ENCODE measurements at regions not wholly inside any gene's neighbourhood (a gene's known extent, or its start where the extent isn't known, plus 50 kb on each side); places are given as distances from the start of the nearest gene placed in this dataset.

GRCh38 chr4:24719615-24720014 lies 75.8 kb upstream of the SOD3 start:
- intact Hi-C loops (cut with micrococcal nuclease): no loop called here
- no peak overlapping the region for H3K4me3 Mint-ChIP-seq
- H3K4me1 Mint-ChIP-seq (ENCODE audit: low read depth): no peaks in the 10 kb centered on the region
- H3K36me3 Mint-ChIP-seq (ENCODE audit: low read depth): no peaks in the 10 kb centered on the region
- peaks cover 31% of the 10 kb centered on the region for H3K9me3 Mint-ChIP-seq
- H3K27me3 Mint-ChIP-seq: no peaks in the 10 kb centered on the region
- H3K27ac Mint-ChIP-seq: no peak overlapping the region

GRCh38 chr4:24720436-24720835 lies 74.9 kb upstream of the SOD3 start:
- Mint-ChIP-seq H3K4me3 (no peak overlapping the region), H3K27ac (no peak overlapping the region), H3K9me3 (peaks cover 25% of the 10 kb centered on the region), H3K36me3 (ENCODE audit: low read depth) (no peaks in the 10 kb centered on the region), H3K4me1 (ENCODE audit: low read depth) (no peaks in the 10 kb centered on the region), H3K27me3 (no peaks in the 10 kb centered on the region)
- intact Hi-C loops (cut with micrococcal nuclease): no loop called here

- Mint-ChIP-seq H3K36me3 (ENCODE audit: low read depth) (no peaks in the 10 kb centered on the region), H3K27ac (no peak overlapping the region), H3K27me3 (no peaks in the 10 kb centered on the region), H3K9me3 (peaks cover 20% of the 10 kb centered on the region), H3K4me1 (ENCODE audit: low read depth) (no peaks in the 10 kb centered on the region), H3K4me3 (no peak overlapping the region)
- intact Hi-C loops (cut with micrococcal nuclease): no loop called here
Observed at GRCh38 chr4:24720979-24721378, 74.4 kb upstream of the SOD3 start.

DNA sequence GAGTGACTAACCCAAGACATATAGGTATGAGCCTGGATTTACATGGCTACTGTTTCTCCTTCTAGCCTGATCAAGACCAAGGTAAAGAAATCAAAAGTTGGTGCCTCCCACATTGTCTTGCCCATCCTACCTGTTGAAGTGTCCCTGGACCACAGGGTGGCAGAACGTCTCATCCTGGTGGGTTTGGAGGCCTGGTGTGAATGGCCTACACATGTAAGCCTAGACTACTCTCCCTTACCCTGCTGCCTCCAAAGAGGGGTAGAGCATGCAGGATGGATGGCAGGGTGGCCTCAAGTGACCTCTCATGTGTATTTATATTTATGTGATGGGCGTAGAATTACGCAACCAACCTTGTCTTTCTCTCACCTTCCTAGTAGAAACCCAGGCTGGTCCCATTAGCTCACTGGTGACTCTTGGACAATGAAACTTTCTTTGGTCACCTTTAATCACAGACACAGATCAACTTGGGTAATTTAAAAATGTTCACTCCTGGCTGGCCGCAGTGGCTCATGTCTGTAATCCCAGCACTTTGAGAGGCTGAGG lies 73.3 kb upstream of the SOD3 start:
- H3K27me3 Mint-ChIP-seq: no peaks in the 10 kb centered on the region
- no peak overlapping the region for H3K4me3 Mint-ChIP-seq
- intact Hi-C loops (cut with micrococcal nuclease): no loop called here
- no peaks in the 10 kb centered on the region for H3K4me1 Mint-ChIP-seq (ENCODE audit: low read depth)
- H3K36me3 Mint-ChIP-seq (ENCODE audit: low read depth): no peaks in the 10 kb centered on the region
- H3K27ac Mint-ChIP-seq: no peak overlapping the region
- peaks cover 9% of the 10 kb centered on the region for H3K9me3 Mint-ChIP-seq

GRCh38 chr4:24727390-24728224 lies 67.8 kb upstream of the SOD3 start:
- Mint-ChIP-seq H3K4me1 (ENCODE audit: low read depth) (no peaks in the 10 kb centered on the region), H3K9me3 (no peaks in the 10 kb centered on the region), H3K4me3 (no peak overlapping the region), H3K36me3 (ENCODE audit: low read depth) (no peaks in the 10 kb centered on the region), H3K27ac (no peak overlapping the region), H3K27me3 (peaks cover 5% of the 10 kb centered on the region)
- intact Hi-C loops (cut with micrococcal nuclease): no loop called here

- H3K4me3 Mint-ChIP-seq: no peak overlapping the region
- intact Hi-C loops (cut with micrococcal nuclease): no loop called here
- H3K27ac Mint-ChIP-seq: no peak overlapping the region
- H3K36me3 Mint-ChIP-seq (ENCODE audit: low read depth): no peaks in the 10 kb centered on the region
- H3K9me3 Mint-ChIP-seq: no peaks in the 10 kb centered on the region
- H3K27me3 Mint-ChIP-seq: peaks cover 5% of the 10 kb centered on the region
- H3K4me1 Mint-ChIP-seq (ENCODE audit: low read depth): no peaks in the 10 kb centered on the region
Observed at GRCh38 chr4:24729119-24729730, 66.1 kb upstream of the SOD3 start.

GRCh38 chr4:24730256-24731001 lies 64.9 kb upstream of the SOD3 start:
- H3K9me3 Mint-ChIP-seq: no peaks in the 10 kb centered on the region
- no peak overlapping the region for H3K27ac Mint-ChIP-seq
- H3K36me3 Mint-ChIP-seq (ENCODE audit: low read depth): no peaks in the 10 kb centered on the region
- intact Hi-C loops (cut with micrococcal nuclease): no loop called here
- H3K4me3 Mint-ChIP-seq: no peak overlapping the region
- peaks cover 5% of the 10 kb centered on the region for H3K27me3 Mint-ChIP-seq
- no peaks in the 10 kb centered on the region for H3K4me1 Mint-ChIP-seq (ENCODE audit: low read depth)

DNA sequence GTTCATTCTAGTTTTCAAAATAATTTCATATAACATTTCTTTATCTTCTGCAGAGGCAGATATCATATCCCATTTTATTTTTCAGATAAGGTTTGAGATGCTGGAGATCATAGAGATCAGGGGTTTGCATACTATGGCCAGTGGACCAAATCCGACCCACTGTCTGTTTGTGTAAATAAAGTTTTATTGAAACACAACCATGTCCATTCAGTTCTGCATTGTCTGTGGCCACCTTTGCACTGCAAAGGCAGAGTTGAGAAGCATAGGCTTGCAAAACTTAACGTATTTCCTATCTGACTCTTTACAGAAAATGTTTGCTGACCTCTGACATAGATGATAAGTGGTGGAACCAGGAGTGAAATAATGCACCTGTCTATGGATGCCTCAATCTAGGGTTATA lies 63.9 kb upstream of the SOD3 start:
- Mint-ChIP-seq H3K4me3 (no peak overlapping the region), H3K27ac (no peak overlapping the region), H3K27me3 (peaks cover 5% of the 10 kb centered on the region), H3K36me3 (ENCODE audit: low read depth) (no peaks in the 10 kb centered on the region), H3K4me1 (ENCODE audit: low read depth) (peaks cover 6% of the 10 kb centered on the region), H3K9me3 (peaks cover 2% of the 10 kb centered on the region)
- intact Hi-C loops (cut with micrococcal nuclease): no loop called here

DNA sequence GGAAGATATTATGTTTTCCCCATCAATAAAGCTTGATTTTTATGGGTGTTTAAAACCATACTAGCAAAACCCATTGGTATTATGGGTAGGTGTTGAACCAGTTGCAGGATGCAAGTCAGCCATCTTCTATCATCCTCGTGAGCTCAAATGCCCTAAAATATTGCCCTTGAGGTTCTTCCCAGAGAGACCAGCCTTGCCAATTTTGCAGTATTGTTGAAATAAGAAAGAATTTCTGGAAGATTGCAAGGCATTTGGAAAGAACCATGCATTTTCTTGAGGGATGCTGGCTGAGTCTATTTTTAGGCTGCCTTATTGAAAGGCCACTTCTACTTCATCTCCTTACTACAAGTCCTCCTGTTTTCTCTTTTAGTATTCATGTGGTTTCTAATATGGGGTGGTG lies 60.9 kb upstream of the SOD3 start:
- H3K4me3 Mint-ChIP-seq: no peak overlapping the region
- intact Hi-C loops (cut with micrococcal nuclease): no loop called here
- H3K36me3 Mint-ChIP-seq (ENCODE audit: low read depth): no peaks in the 10 kb centered on the region
- H3K27ac Mint-ChIP-seq: no peak overlapping the region
- H3K4me1 Mint-ChIP-seq (ENCODE audit: low read depth): peaks cover 6% of the 10 kb centered on the region
- no peaks in the 10 kb centered on the region for H3K27me3 Mint-ChIP-seq
- H3K9me3 Mint-ChIP-seq: peaks cover 23% of the 10 kb centered on the region

DNA sequence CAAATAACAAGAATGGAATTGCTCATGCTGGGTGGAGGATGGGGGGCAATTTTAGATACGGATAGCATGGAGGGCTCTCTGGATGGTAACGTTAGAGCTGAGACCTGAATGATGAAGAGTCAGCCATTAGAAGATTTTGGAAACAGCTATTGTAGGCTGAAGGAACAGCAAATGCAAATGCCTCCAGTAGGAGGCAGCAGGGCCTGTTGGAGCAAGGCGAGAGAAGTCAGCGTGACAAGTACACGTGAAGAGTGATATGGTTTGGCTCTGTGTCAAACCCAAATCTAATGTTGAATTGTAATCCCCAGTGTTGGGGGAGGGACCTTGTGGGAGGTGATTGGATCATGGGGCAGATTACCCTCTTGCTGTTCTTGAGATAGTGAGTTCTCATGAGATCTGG lies 59.3 kb upstream of the SOD3 start:
- Mint-ChIP-seq H3K9me3 (peaks cover 23% of the 10 kb centered on the region), H3K27ac (no peak overlapping the region), H3K4me3 (no peak overlapping the region), H3K27me3 (no peaks in the 10 kb centered on the region), H3K36me3 (ENCODE audit: low read depth) (no peaks in the 10 kb centered on the region), H3K4me1 (ENCODE audit: low read depth) (peaks cover 6% of the 10 kb centered on the region)
- intact Hi-C loops (cut with micrococcal nuclease): no loop called here

DNA sequence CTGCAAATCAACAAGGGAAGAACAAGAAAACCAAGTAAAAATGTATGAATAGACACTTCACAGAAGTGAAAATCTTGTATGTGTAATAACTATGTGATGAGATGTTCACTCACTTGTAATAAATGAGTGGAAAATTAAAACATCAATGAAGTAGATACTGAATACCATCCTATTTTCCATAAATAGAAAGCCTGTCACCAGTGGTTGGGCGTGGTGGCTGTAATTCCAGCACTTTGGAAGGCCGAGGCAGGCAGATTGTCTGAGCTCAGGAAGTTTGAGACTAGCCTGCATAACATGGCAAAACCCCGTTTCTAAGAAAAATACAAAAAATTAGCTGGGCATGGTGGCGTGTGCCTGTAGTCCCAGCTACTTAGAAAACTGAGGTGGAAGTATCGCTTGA lies 53.5 kb upstream of the SOD3 start:
- H3K27me3 Mint-ChIP-seq: peaks cover 7% of the 10 kb centered on the region
- H3K4me3 Mint-ChIP-seq: no peak overlapping the region
- H3K27ac Mint-ChIP-seq: no peak overlapping the region
- H3K36me3 Mint-ChIP-seq (ENCODE audit: low read depth): no peaks in the 10 kb centered on the region
- no peaks in the 10 kb centered on the region for H3K4me1 Mint-ChIP-seq (ENCODE audit: low read depth)
- peaks cover 17% of the 10 kb centered on the region for H3K9me3 Mint-ChIP-seq
- intact Hi-C loops (cut with micrococcal nuclease): no loop called here

DNA sequence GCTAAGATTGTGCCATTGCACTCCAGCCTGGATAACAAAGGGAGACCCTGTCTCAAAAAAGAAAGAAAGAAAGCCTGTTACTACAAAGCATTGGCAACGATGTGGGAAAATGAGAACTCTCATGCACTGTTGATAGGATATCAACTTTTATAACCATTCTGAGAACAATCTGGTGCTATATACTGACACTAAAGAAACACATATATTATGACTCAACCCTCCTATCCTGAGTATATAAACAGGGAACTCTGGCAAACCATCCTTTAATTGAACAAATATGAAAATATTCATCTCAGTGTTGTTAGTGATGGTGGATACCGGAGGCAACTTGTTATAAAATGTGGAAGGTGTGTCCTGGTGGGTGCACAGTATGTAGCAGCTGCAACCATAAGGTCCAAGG lies 53.0 kb upstream of the SOD3 start:
- Mint-ChIP-seq H3K27ac (no peak overlapping the region), H3K9me3 (peaks cover 13% of the 10 kb centered on the region), H3K4me3 (no peak overlapping the region), H3K4me1 (ENCODE audit: low read depth) (no peaks in the 10 kb centered on the region), H3K36me3 (ENCODE audit: low read depth) (no peaks in the 10 kb centered on the region), H3K27me3 (peaks cover 7% of the 10 kb centered on the region)
- intact Hi-C loops (cut with micrococcal nuclease): no loop called here

DNA sequence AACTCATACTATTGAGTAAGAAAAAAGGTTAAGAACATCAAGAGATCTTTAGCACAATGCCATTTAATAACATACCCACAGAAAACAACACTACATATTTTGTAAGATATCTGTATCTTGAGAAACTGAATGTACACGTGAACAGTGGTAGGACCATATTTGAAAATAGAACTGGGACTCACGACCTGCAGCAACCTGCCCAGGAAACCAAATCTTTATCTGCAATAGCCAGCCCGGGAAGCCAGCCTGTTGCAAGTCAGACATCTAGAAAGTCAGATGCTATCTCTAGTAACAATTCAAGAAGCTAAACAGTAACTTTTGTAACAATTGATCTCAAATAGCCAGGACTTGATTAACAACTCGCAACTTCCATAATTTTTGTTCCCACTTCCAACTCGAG lies 52.6 kb upstream of the SOD3 start:
- Mint-ChIP-seq H3K27ac (no peak overlapping the region), H3K36me3 (ENCODE audit: low read depth) (no peaks in the 10 kb centered on the region), H3K9me3 (peaks cover 8% of the 10 kb centered on the region), H3K4me3 (no peak overlapping the region), H3K4me1 (ENCODE audit: low read depth) (no peaks in the 10 kb centered on the region), H3K27me3 (peaks cover 7% of the 10 kb centered on the region)
- intact Hi-C loops (cut with micrococcal nuclease): no loop called here

GRCh38 chr4:24743206-24743605 lies 52.2 kb upstream of the SOD3 start:
- Mint-ChIP-seq H3K9me3 (peaks cover 4% of the 10 kb centered on the region), H3K27ac (no peak overlapping the region), H3K27me3 (peaks cover 11% of the 10 kb centered on the region), H3K4me1 (ENCODE audit: low read depth) (no peaks in the 10 kb centered on the region), H3K36me3 (ENCODE audit: low read depth) (no peaks in the 10 kb centered on the region), H3K4me3 (no peak overlapping the region)
- intact Hi-C loops (cut with micrococcal nuclease): no loop called here

Measured in dendritic cell treated with granulocyte-macrophage colony-stimulating factor and Interleukin-4, amounts not matched to agents 40 ng/mL and 50 ng/mL, for 4 days (primary cell).